SK-N-MC (cell line): ENCODE measurements at regions not wholly inside any gene's neighbourhood (a gene's known extent, or its start where the extent isn't known, plus 50 kb on each side); places are given as distances from the start of the nearest gene placed in this dataset.

Experiments
- EZH2 ChIP-seq: fragments of 200-600 bp; sonication (generic); IDR thresholded peaks from one replicate; pipeline ENCODE4 v1.6.1; 2017; ENCODE audit warnings: antibody characterized with exemption
- POLR2AphosphoS5 ChIP-seq: IDR thresholded peaks from 2 replicates; pipeline ENCODE4 v1.6.1; 2012; ENCODE audit warnings: mild to moderate bottlenecking, low read depth, low read length, borderline replicate concordance

- TF ChIP-seq POLR2AphosphoS5 (no peak), EZH2 (no peak)
Observed at GRCh38 chr2:58893656-58894351, 652.7 kb upstream of the FANCL start.
